B cell (primary cell): ENCODE measurements at regions not wholly inside any gene's neighbourhood (a gene's known extent, or its start where the extent isn't known, plus 50 kb on each side); places are given as distances from the start of the nearest gene placed in this dataset.

Source experiments
- ATAC-seq: fragments of 200-7000 bp; cut with Tn5 transposase; one replicate; pipeline ENCODE4 v1.10.0; 2021; ENCODE audit warnings: low read depth, mild to moderate bottlenecking, moderate number of reproducible peaks, moderate library complexity
- CTCF ChIA-PET: fragments of 350-600 bp; sonication (Branson Sonifier 250); formaldehyde crosslinking; loops from one replicate; lab custom pipeline; 2021; ENCODE audit warnings: antibody characterized with exemption, inconsistent platforms; lab: Charles Lee
- POLR2A ChIA-PET: fragments of 350-600 bp; sonication (Branson Sonifier 250); formaldehyde crosslinking; loops from one replicate; lab custom pipeline; 2021; ENCODE audit warnings: antibody characterized with exemption; lab: Charles Lee
- DNase-seq: peaks from one replicate; pipeline ENCODE4 v3.0.0; 2013
- H2AFZ ChIP-seq: 2 replicates; pipeline ENCODE4 v1.6.1; 2012; ENCODE audit warnings: mild to moderate bottlenecking, low read depth, low read length; ENCODE audit not compliant: insufficient read depth, poor library complexity, severe bottlenecking
- H3K27ac ChIP-seq, 2 donors: 1 replicate in 1 of 2; 2 replicates in 1 of 2; pipeline ENCODE4 v1.5.1; 2012 to 2013; ENCODE audit warnings: low read length in 2 of 2, mild to moderate bottlenecking in 2 of 2, moderate library complexity in 1 of 2
- H3K27me3 ChIP-seq, 4 experiments: fragments of 200-600 bp in 1 of 4; sonication (generic) in 1 of 4; replicated peaks in 1 of 4; 1 replicate in 2 of 4; 2 replicates in 2 of 4; pipeline versions ENCODE4 v1.6.1 to v1.7.0; 2013 to 2016; ENCODE audit warnings: low read length in 3 of 4, mild to moderate bottlenecking in 2 of 4, mixed read lengths in 1 of 4, moderate library complexity in 1 of 4; ENCODE audit not compliant: insufficient read depth in 4 of 4, control insufficient read depth in 3 of 4; ENCODE audit errors: control extremely low read depth in 1 of 4
- H3K36me3 ChIP-seq, 2 experiments: replicated peaks in 1 of 2; 1 replicate in 1 of 2; 2 replicates in 1 of 2; pipeline versions ENCODE4 v1.6.1 to v1.7.1; 2013; ENCODE audit warnings: low read length in 1 of 2; ENCODE audit not compliant: insufficient read depth in 2 of 2, control insufficient read depth in 1 of 2; ENCODE audit errors: control extremely low read depth in 1 of 2, extremely low read depth in 1 of 2
- H3K4me1 ChIP-seq, 2 donors: fragments of 200-600 bp in 1 of 2; sonication (generic) in 1 of 2; 1 replicate in 1 of 2; 2 replicates in 1 of 2; pipeline versions ENCODE4 v1.5.1 to v1.6.1; 2013 to 2017; ENCODE audit warnings: low read length in 2 of 2; ENCODE audit not compliant: control insufficient read depth in 2 of 2, insufficient read depth in 2 of 2
- H3K4me2 ChIP-seq: replicated peaks from 2 replicates; pipeline ENCODE3; 2012; ENCODE audit warnings: mild to moderate bottlenecking, low read depth, low read length; ENCODE audit not compliant: poor library complexity, severe bottlenecking
- H3K4me3 ChIP-seq, 5 experiments: fragments of 200-600 bp in 1 of 5; sonication (generic) in 1 of 5; 1 replicate in 3 of 5; 2 replicates in 2 of 5; pipeline versions ENCODE4 v1.5.1 to v1.7.0; 2011 to 2016; ENCODE audit warnings: low read length in 4 of 5, mild to moderate bottlenecking in 4 of 5, low read depth in 2 of 5, control low read depth in 1 of 5, moderate library complexity in 1 of 5; ENCODE audit not compliant: insufficient read depth in 1 of 5; ENCODE audit errors: control extremely low read depth in 1 of 5, extremely low read depth in 1 of 5
- H3K79me2 ChIP-seq: fragments of 200-600 bp; sonication (generic); one replicate; pipeline ENCODE4 v1.6.0; 2016; ENCODE audit warnings: low read length; ENCODE audit not compliant: control insufficient read depth, insufficient read depth
- H3K9ac ChIP-seq: fragments of 200-600 bp; sonication (generic); 2 replicates; pipeline ENCODE4 v1.6.1; 2017; ENCODE audit warnings: mild to moderate bottlenecking, low read length, moderate library complexity
- H3K9me3 ChIP-seq, 3 donors: one replicate each; pipeline versions ENCODE4 v1.6.1 to v1.7.1; 2013; ENCODE audit warnings: low read length in 2 of 3; ENCODE audit not compliant: control insufficient read depth in 2 of 3, insufficient read depth in 1 of 3; ENCODE audit errors: control extremely low read depth in 1 of 3
- H4K20me1 ChIP-seq: 2 replicates; pipeline ENCODE4 v1.6.0; 2012; ENCODE audit warnings: mild to moderate bottlenecking, low read length; ENCODE audit not compliant: insufficient read depth, control insufficient read depth, poor library complexity, severe bottlenecking
- H3K27ac Mint-ChIP-seq: one replicate; pipeline ENCODE4 v1.8.0; 2021; ENCODE audit warnings: mixed read lengths
- H3K27me3 Mint-ChIP-seq: one replicate; pipeline ENCODE4 v1.8.0; 2021; ENCODE audit warnings: mixed read lengths
- H3K4me1 Mint-ChIP-seq: one replicate; pipeline ENCODE4 v1.8.0; 2021; ENCODE audit warnings: mixed read lengths
- H3K4me3 Mint-ChIP-seq: one replicate; pipeline ENCODE4 v1.8.0; 2021; ENCODE audit warnings: mixed read lengths
- H3K9me3 Mint-ChIP-seq: one replicate; pipeline ENCODE4 v1.8.0; 2022; ENCODE audit warnings: mixed read lengths; ENCODE audit not compliant: insufficient read depth
- EZH2 ChIP-seq: IDR thresholded peaks from 2 replicates; pipeline ENCODE4 v1.6.1; 2012; ENCODE audit warnings: borderline replicate concordance, low read depth, mild to moderate bottlenecking, moderate library complexity, low read length; ENCODE audit not compliant: insufficient read depth, poor library complexity, severe bottlenecking
- WGBS: methylation state at CpG from one replicate; pipeline ENCODE4 v1.1.5; 2013; ENCODE audit warnings: missing lambda C conversion rate; ENCODE audit not compliant: insufficient coverage; 5-methylcytosine and 5-hydroxymethylcytosine counted together
- intact Hi-C: fragments of 100-400 bp; cut with micrococcal nuclease; formaldehyde crosslinking; loops from one replicate; pipeline ENCODE4 v1.10.0; 2022
- TF ChIP-seq, protein P1 (sequence below): fragments of 200-600 bp; IDR thresholded peaks from one replicate; pipeline ENCODE4 v1.8.0; 2022; ENCODE audit warnings: antibody characterized with exemption, mild to moderate bottlenecking

DNA sequence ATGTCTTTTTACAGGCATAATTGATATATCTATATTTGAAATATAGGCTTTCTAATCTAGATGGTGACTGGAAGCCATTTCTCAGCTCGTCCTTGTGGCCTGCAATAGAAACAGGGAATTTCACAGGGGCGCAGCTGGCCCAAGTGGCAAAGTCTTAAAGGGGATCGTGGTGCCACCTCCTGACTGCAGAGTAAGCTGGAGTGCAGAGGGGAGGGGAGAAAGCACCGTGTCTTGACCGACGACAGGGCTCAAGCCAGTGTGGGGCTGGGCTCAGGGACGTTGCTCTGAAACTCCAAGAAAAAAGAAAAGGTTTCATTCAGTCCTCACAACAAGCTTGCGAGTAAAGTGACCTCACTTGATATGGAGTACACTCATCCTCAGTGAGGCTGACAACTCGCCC is 255.1 kb downstream of the DCDC2C start:
- Mint-ChIP-seq H3K9me3 (no peaks in the 10 kb centered on the region), H3K4me3 (no peak overlapping the region), H3K27me3 (no peaks in the 10 kb centered on the region), H3K4me1 (no peaks in the 10 kb centered on the region), H3K27ac (no peak overlapping the region)
- Histone ChIP-seq H2AFZ (no peak overlapping the region), H4K20me1 (no peaks in the 10 kb centered on the region), H3K9ac (no peak overlapping the region), H3K4me2 (no peak overlapping the region), H3K79me2 (no peaks in the 10 kb centered on the region), H3K36me3 (no peaks in the 10 kb centered on the region), H3K4me1 (no peaks in the 10 kb centered on the region), H3K27ac (no peak overlapping the region), H3K9me3 (peaks cover 0 to under 1% (median 0%) of the 10 kb centered on the region in 3 donors), H3K27me3 (no peaks in the 10 kb centered on the region), H3K4me3 (no peak overlapping the region)
- ATAC-seq (no peak), DNase-seq (no peak)
- TF ChIP-seq, protein P1, sequence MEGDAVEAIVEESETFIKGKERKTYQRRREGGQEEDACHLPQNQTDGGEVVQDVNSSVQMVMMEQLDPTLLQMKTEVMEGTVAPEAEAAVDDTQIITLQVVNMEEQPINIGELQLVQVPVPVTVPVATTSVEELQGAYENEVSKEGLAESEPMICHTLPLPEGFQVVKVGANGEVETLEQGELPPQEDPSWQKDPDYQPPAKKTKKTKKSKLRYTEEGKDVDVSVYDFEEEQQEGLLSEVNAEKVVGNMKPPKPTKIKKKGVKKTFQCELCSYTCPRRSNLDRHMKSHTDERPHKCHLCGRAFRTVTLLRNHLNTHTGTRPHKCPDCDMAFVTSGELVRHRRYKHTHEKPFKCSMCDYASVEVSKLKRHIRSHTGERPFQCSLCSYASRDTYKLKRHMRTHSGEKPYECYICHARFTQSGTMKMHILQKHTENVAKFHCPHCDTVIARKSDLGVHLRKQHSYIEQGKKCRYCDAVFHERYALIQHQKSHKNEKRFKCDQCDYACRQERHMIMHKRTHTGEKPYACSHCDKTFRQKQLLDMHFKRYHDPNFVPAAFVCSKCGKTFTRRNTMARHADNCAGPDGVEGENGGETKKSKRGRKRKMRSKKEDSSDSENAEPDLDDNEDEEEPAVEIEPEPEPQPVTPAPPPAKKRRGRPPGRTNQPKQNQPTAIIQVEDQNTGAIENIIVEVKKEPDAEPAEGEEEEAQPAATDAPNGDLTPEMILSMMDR, result no peak
- TF ChIP-seq EZH2, result no peak
- WGBS, result 76% methylated on average over 9 of the region's 9 CpGs
- ChIA-PET CTCF (interaction anchor here (1.2 kb wide), 1 partner anchor 9 kb away, joined by 4 read pairs; no protein-coding TSS in a partner anchor), POLR2A (no interaction called here)
- intact Hi-C loops, result no loop called here

DNA sequence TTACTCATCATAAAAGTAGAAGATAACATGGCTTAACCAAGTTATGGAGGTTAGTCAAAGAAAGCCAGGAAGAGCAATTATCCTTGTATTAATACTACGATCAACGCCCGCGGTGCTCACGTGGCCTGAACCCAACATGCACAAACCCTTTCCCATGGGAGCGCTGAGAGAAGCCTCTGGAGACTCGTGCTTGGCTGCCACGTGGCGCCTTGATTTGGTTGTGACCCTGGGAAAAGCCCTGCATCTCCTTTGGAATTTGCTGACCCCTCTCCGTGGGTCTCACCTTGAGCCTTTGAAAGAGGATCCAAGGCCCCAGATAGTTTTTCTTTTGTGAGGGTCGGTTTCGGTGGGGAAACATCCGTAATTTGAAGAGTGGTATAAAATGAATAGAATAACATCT is 255.6 kb downstream of the DCDC2C start:
- no peak for ATAC-seq
- Histone ChIP-seq H3K79me2 (no peaks in the 10 kb centered on the region), H3K9ac (no peak overlapping the region), H4K20me1 (no peaks in the 10 kb centered on the region), H3K4me3 (no peak overlapping the region), H3K4me2 (no peak overlapping the region), H3K27me3 (no peaks in the 10 kb centered on the region), H3K4me1 (no peaks in the 10 kb centered on the region), H3K27ac (no peak overlapping the region), H3K9me3 (no peaks in the 10 kb centered on the region), H2AFZ (no peak overlapping the region), H3K36me3 (no peaks in the 10 kb centered on the region)
- POLR2A ChIA-PET, result no interaction called here
- Mint-ChIP-seq H3K27me3 (no peaks in the 10 kb centered on the region), H3K4me1 (no peaks in the 10 kb centered on the region), H3K4me3 (no peak overlapping the region), H3K9me3 (no peaks in the 10 kb centered on the region), H3K27ac (no peak overlapping the region)
- CTCF ChIA-PET, result interaction anchor here (0.7 to 1.2 kb wide), 3 partner anchors 9 to 25 kb away, joined by 3 to 5 read pairs (median 4); no protein-coding TSS in a partner anchor
- no peak for TF ChIP-seq EZH2
- TF ChIP-seq, protein P1, result no peak
- intact Hi-C loops, result no loop called here
- DNase-seq, result peak; percentile 4
- 63% methylated on average over 8 of the region's 13 CpGs for WGBS
